ENCODE measurements at regions not wholly inside any gene's neighbourhood (a gene's known extent, or its start where the extent isn't known, plus 50 kb on each side); places are given as distances from the start of the nearest gene placed in this dataset.
"Not testable (repeated sequence)": the region's sequence is repeated elsewhere in the genome, so short reads cannot be mapped to it uniquely, and the experiment has no call there.

DNA sequence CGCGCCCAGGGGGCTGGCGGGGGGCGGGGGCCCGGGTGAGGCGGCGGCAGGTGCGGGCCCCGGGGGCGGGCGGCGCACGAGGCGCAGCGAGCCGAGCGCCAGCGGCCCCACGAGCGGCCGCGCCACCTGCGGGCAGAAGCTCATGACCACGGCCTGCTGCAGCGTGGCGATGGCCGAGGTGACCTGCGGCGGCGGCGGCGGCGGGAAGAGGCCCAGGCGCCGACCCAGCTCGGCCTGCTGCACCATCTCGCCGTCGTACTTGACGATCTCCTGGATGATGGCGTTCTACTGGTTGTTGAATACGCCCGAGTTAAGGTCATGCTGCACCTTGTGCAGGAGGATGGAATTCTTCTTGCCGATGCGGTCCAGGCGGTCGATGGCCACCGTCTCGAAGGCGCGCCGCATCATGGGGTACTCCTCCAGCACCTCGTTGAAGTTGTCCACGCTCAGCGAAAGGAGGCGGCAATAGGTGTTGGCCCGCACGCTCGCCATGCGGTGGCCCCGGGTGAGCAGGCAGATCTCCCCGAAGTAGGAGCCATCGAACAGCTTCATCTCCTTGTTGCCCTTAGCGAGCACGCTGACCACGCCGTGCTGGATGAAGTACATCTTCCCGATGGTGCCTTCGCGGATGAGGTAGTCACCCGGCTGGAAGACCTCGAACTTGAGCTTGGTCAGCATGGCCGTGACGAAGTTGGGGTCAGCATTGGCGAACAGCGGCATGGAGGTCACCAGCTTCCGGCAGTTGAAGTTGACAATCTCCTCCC lies 89.5 kb downstream of the GOLGA8K start:
- H3K4me2 ChIP-seq (ENCODE audit: low read depth, low read length); H3K9ac ChIP-seq (ENCODE audit: low read length); DNase-seq; H3K9me3 ChIP-seq (replicated peaks; ENCODE audit: insufficient read depth, low read length); H3K4me3 ChIP-seq (ENCODE audit: low read length); H3K27ac ChIP-seq (ENCODE audit: low read length); H3K36me3 ChIP-seq (replicated peaks; ENCODE audit: insufficient read depth, low read length); H4K20me1 ChIP-seq (ENCODE audit: insufficient read depth, low read length); H2AFZ ChIP-seq (ENCODE audit: low read length); H3K27me3 ChIP-seq (replicated peaks; ENCODE audit: insufficient read depth, low read length); H3F3A ChIP-seq (ENCODE audit: insufficient read depth, low read length); H3K4me1 ChIP-seq (ENCODE audit: low read length); H3K79me2 ChIP-seq (ENCODE audit: low read length); H3K9me2 ChIP-seq (replicated peaks; ENCODE audit: insufficient read depth, low read length): not testable (repeated sequence)

DNA sequence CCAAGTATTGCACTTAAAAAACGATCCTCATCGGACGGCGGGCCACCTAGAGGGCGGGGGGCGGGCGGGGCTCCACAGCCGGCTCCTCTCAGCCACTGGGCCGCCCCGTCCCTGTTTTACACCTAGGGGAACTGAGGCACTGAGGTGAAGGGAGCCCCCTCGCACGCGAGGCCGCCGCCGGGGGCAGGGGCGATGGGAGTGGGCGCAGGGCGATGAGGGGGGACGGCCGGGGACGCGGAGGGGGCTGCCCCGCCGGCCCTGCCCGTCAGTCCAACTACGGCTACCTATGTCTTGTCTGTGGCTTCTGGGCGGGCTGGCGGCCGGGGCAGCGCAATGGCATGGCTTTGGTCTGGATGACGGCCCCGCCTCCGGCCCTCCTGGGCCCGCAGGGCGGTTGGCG lies 90.4 kb downstream of the GOLGA8K start:
- H3K4me2 ChIP-seq (ENCODE audit: low read depth, low read length); H3K27ac ChIP-seq (ENCODE audit: low read length); H3K79me2 ChIP-seq (ENCODE audit: low read length); DNase-seq; H4K20me1 ChIP-seq (ENCODE audit: insufficient read depth, low read length); H3F3A ChIP-seq (ENCODE audit: insufficient read depth, low read length); H3K36me3 ChIP-seq (replicated peaks; ENCODE audit: insufficient read depth, low read length); H3K9me3 ChIP-seq (replicated peaks; ENCODE audit: insufficient read depth, low read length); H3K4me1 ChIP-seq (ENCODE audit: low read length); H3K4me3 ChIP-seq (ENCODE audit: low read length); H3K9me2 ChIP-seq (replicated peaks; ENCODE audit: insufficient read depth, low read length); H3K9ac ChIP-seq (ENCODE audit: low read length); H2AFZ ChIP-seq (ENCODE audit: low read length); H3K27me3 ChIP-seq (replicated peaks; ENCODE audit: insufficient read depth, low read length): not testable (repeated sequence)

DNA sequence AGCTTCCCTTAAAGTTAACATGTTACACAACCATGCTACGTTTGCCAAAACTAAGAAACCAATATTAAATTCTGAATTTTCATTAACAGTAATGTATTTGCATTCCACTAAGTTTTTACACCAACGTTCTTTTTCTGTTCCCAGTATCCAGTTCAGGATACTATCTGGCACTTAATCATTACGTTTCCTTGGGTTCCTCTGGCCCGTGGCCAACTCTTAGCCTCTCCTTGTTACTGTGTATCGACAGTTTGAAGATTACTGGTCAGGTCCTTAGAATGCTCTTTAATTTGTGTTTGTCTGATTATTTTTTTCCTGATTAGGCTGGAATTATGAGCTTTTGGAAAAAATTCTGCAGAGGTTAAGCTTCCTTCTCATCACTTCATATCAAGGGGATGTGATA lies 95.5 kb downstream of the GOLGA8K start:
- not testable (repeated sequence) for H3F3A ChIP-seq (ENCODE audit: insufficient read depth, low read length); H3K27me3 ChIP-seq (replicated peaks; ENCODE audit: insufficient read depth, low read length); H3K4me3 ChIP-seq (ENCODE audit: low read length); H3K9me2 ChIP-seq (replicated peaks; ENCODE audit: insufficient read depth, low read length); H3K27ac ChIP-seq (ENCODE audit: low read length); DNase-seq; H3K36me3 ChIP-seq (replicated peaks; ENCODE audit: insufficient read depth, low read length); H2AFZ ChIP-seq (ENCODE audit: low read length); H3K9me3 ChIP-seq (replicated peaks; ENCODE audit: insufficient read depth, low read length); H4K20me1 ChIP-seq (ENCODE audit: insufficient read depth, low read length); H3K9ac ChIP-seq (ENCODE audit: low read length); H3K4me2 ChIP-seq (ENCODE audit: low read depth, low read length); H3K4me1 ChIP-seq (ENCODE audit: low read length); H3K79me2 ChIP-seq (ENCODE audit: low read length)

DNA sequence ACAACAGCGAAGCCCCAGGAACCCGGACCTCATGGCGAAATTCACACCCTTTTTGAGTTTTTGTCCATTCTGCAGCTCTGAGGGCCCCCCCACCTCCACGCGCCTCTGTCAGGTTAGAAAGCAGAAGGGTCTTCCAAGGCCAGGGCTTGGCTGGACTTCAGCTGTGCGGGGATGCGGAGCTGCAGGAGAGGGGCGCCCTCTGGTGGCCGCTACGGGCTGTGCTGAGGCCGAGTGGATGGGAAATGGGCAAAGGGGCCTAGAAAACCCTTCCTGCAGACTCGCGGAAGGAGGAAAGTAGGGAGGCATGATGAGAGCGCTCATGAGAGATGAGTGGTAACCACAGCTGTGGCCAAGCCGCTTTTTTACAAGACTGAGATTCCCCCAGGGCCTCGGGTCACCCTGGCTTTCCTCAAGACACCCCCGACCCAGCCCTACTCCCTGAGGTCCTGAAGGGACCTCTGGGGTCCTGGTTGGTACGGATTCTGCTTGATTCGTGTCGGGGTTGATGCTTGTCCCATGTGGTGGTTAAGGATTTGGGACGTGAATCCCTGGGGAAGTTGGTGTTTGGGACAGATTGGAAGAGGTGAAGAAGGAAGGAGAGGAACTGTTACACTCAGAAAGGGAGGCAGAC lies 126.8 kb downstream of the GOLGA8K start:
- not testable (repeated sequence) for H3K4me1 ChIP-seq (ENCODE audit: low read length); H4K20me1 ChIP-seq (ENCODE audit: insufficient read depth, low read length); H3K9me3 ChIP-seq (replicated peaks; ENCODE audit: insufficient read depth, low read length); H3K4me3 ChIP-seq (ENCODE audit: low read length); H3K27me3 ChIP-seq (replicated peaks; ENCODE audit: insufficient read depth, low read length); H3K36me3 ChIP-seq (replicated peaks; ENCODE audit: insufficient read depth, low read length); DNase-seq; H2AFZ ChIP-seq (ENCODE audit: low read length); H3K9ac ChIP-seq (ENCODE audit: low read length); H3F3A ChIP-seq (ENCODE audit: insufficient read depth, low read length); H3K9me2 ChIP-seq (replicated peaks; ENCODE audit: insufficient read depth, low read length); H3K79me2 ChIP-seq (ENCODE audit: low read length); H3K27ac ChIP-seq (ENCODE audit: low read length); H3K4me2 ChIP-seq (ENCODE audit: low read depth, low read length)

DNA sequence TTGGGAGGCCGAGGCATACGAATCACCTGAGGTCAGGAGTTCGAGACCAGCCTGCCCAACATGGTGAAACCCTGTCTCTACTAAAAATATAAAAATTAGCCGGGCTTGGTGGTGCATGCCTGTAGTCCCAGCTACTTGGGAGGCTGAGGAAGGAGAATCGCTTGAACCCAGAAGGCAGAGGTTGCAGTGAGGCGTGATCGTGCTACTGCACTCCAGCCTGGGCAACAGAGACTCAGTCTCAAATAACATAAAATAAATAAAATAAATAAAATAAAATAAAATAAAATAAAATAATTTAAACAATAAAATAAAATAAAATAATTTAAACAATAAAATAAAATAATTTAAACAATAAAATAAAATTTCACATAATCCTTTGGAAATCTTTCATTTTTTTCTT lies 149.1 kb downstream of the GOLGA8K start:
- H3K27ac ChIP-seq (ENCODE audit: low read length); H4K20me1 ChIP-seq (ENCODE audit: insufficient read depth, low read length); H3K4me2 ChIP-seq (ENCODE audit: low read depth, low read length); DNase-seq; H3K9ac ChIP-seq (ENCODE audit: low read length); H3K4me3 ChIP-seq (ENCODE audit: low read length); H3F3A ChIP-seq (ENCODE audit: insufficient read depth, low read length); H3K27me3 ChIP-seq (replicated peaks; ENCODE audit: insufficient read depth, low read length); H3K9me2 ChIP-seq (replicated peaks; ENCODE audit: insufficient read depth, low read length); H2AFZ ChIP-seq (ENCODE audit: low read length); H3K9me3 ChIP-seq (replicated peaks; ENCODE audit: insufficient read depth, low read length); H3K4me1 ChIP-seq (ENCODE audit: low read length); H3K79me2 ChIP-seq (ENCODE audit: low read length); H3K36me3 ChIP-seq (replicated peaks; ENCODE audit: insufficient read depth, low read length): not testable (repeated sequence)

DNA sequence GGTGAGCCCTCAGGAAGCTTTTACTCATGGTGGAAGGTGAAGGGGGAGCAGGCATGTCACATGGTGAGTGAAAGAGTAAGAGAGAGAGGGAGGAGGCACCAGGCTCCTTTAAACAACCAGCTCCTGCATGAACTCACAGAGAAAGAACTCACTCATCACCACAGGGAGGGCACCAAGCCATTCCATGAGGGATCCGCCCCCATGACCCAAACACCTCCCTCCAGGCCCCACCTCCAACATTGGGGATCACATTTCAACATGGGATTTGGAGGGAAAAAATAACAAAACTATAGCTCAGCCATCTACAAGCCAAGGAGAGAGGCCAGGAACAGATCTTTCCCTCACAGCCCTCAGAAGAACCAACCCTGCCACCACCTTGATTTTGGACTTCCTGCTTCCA lies 153.9 kb downstream of the GOLGA8K start:
- H3K36me3 ChIP-seq (replicated peaks; ENCODE audit: insufficient read depth, low read length); H3K4me3 ChIP-seq (ENCODE audit: low read length); H3F3A ChIP-seq (ENCODE audit: insufficient read depth, low read length); H3K27ac ChIP-seq (ENCODE audit: low read length); H3K79me2 ChIP-seq (ENCODE audit: low read length); H2AFZ ChIP-seq (ENCODE audit: low read length); H3K9me2 ChIP-seq (replicated peaks; ENCODE audit: insufficient read depth, low read length); H3K4me2 ChIP-seq (ENCODE audit: low read depth, low read length); H3K9me3 ChIP-seq (replicated peaks; ENCODE audit: insufficient read depth, low read length); H3K9ac ChIP-seq (ENCODE audit: low read length); H3K4me1 ChIP-seq (ENCODE audit: low read length); DNase-seq; H3K27me3 ChIP-seq (replicated peaks; ENCODE audit: insufficient read depth, low read length); H4K20me1 ChIP-seq (ENCODE audit: insufficient read depth, low read length): not testable (repeated sequence)

DNA sequence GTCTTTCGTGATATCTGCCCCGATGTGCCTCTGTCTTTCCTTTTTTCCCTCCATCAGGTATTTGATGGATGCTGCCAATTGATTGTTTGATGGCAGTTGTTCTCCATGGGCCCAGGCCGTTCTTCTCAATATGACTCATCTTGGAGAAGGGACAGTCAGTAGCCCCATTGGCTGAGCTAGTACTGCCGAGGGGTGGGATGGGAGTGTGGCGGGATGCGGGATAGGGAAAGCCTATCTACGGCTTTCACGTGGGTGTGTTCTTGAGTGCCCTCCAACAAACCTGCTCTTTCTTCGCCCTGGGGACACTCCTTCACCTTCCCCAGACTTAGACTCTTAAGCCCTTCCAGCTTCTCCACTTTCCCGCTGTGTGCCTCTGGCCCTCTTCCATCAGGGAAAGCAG lies 159.4 kb downstream of the GOLGA8K start:
- DNase-seq; H3F3A ChIP-seq (ENCODE audit: insufficient read depth, low read length); H3K9ac ChIP-seq (ENCODE audit: low read length); H3K27ac ChIP-seq (ENCODE audit: low read length); H3K9me3 ChIP-seq (replicated peaks; ENCODE audit: insufficient read depth, low read length); H3K9me2 ChIP-seq (replicated peaks; ENCODE audit: insufficient read depth, low read length); H3K4me2 ChIP-seq (ENCODE audit: low read depth, low read length); H3K79me2 ChIP-seq (ENCODE audit: low read length); H3K4me1 ChIP-seq (ENCODE audit: low read length); H3K4me3 ChIP-seq (ENCODE audit: low read length); H4K20me1 ChIP-seq (ENCODE audit: insufficient read depth, low read length); H3K36me3 ChIP-seq (replicated peaks; ENCODE audit: insufficient read depth, low read length); H2AFZ ChIP-seq (ENCODE audit: low read length); H3K27me3 ChIP-seq (replicated peaks; ENCODE audit: insufficient read depth, low read length): not testable (repeated sequence)

DNA sequence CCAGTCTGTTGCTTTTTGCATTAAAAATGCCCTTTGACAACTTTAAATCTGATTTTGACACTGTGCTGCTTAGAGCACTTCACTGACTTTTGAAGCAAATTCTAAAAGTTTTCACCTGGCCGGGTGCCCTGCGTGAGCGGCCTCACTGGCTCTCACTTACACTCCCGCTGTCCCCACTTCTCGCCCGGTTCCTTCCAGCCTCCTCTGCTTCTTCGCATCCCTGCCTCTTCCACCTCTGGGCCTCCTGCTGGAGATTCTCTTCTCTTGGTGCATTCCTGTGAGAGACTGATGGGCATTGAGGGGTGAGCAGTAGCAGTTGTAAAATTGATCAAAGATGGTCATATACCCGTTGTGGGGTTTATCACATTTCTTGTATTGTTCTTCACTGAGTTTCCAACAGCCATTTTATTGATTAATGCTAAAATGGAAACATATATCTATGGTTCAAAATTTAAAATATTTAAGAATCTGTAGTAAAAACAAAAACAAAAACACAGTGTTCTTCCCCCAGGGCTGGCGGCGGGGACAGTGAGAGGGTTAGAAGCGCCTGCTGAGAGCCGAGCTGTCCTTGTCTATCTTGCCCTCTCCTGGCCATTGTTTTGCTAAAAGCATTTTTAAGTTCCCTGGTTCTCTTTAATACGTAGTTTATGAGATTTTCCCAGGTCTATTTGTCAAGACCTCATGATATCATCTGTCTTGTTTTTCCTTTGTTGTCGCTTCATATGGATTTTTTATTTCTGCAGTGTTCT lies 160.1 kb downstream of the GOLGA8K start:
- H3K9me3 ChIP-seq (replicated peaks; ENCODE audit: insufficient read depth, low read length); H3K4me2 ChIP-seq (ENCODE audit: low read depth, low read length); H3K27ac ChIP-seq (ENCODE audit: low read length): not testable (repeated sequence)

More for the DNA sequence above, 160.1 kb downstream of the GOLGA8K start:
- not testable (repeated sequence) for H3K79me2 ChIP-seq (ENCODE audit: low read length); H2AFZ ChIP-seq (ENCODE audit: low read length); H3F3A ChIP-seq (ENCODE audit: insufficient read depth, low read length); H3K4me1 ChIP-seq (ENCODE audit: low read length); H3K4me3 ChIP-seq (ENCODE audit: low read length); H4K20me1 ChIP-seq (ENCODE audit: insufficient read depth, low read length); H3K36me3 ChIP-seq (replicated peaks; ENCODE audit: insufficient read depth, low read length); H3K9ac ChIP-seq (ENCODE audit: low read length); H3K9me2 ChIP-seq (replicated peaks; ENCODE audit: insufficient read depth, low read length); DNase-seq; H3K27me3 ChIP-seq (replicated peaks; ENCODE audit: insufficient read depth, low read length)
